ENCODE measurements at regions not wholly inside any gene's neighbourhood (a gene's known extent, or its start where the extent isn't known, plus 50 kb on each side); places are given as distances from the start of the nearest gene placed in this dataset.
"Not testable (repeated sequence)": the region's sequence is repeated elsewhere in the genome, so short reads cannot be mapped to it uniquely, and the experiment has no call there.

GRCh38 chr12:116443821-116444589 lies 115.2 kb upstream of the MAP1LC3B2 start:
- no peak for DNase-seq (ENCODE audit: low read depth, low spot score)
- TF ChIP-seq CTCF (IDR thresholded peaks at IDR 0.05; ENCODE audit: low read depth, low read length) = no peak
- in situ Hi-C loops (cut with HindIII; ENCODE audit: low sequenced_read_pairs) = no loop called here

GRCh38 chr12:116444590-116444943 lies 114.6 kb upstream of the MAP1LC3B2 start:
- TF ChIP-seq CTCF (IDR thresholded peaks at IDR 0.05; ENCODE audit: low read depth, low read length) = no peak
- in situ Hi-C loops (cut with HindIII; ENCODE audit: low sequenced_read_pairs) = no loop called here
- no peak for DNase-seq (ENCODE audit: low read depth, low spot score)
- no peak overlapping the region for H3K4me3 ChIP-seq (ENCODE audit: low read depth, low read length)

More at GRCh38 chr12:116443821-116444589, 115.2 kb upstream of the MAP1LC3B2 start:
- H3K4me3 ChIP-seq (ENCODE audit: low read depth, low read length) = no peak overlapping the region

GRCh38 chr12:116448165-116448739 lies 110.9 kb upstream of the MAP1LC3B2 start:
- no peak overlapping the region for H3K4me3 ChIP-seq (ENCODE audit: low read depth, low read length)
- in situ Hi-C loops (cut with HindIII; ENCODE audit: low sequenced_read_pairs) = no loop called here
- no peak for DNase-seq (ENCODE audit: low read depth, low spot score)
- TF ChIP-seq CTCF (IDR thresholded peaks at IDR 0.05; ENCODE audit: low read depth, low read length) = no peak

- in situ Hi-C loops (cut with HindIII; ENCODE audit: low sequenced_read_pairs) = no loop called here
- TF ChIP-seq CTCF (IDR thresholded peaks at IDR 0.05; ENCODE audit: low read depth, low read length) = no peak
- no peak for DNase-seq (ENCODE audit: low read depth, low spot score)
- no peak overlapping the region for H3K4me3 ChIP-seq (ENCODE audit: low read depth, low read length)
These were observed 108.7 kb upstream of the MAP1LC3B2 start for GRCh38 chr12:116450406-116450910.

- DNase-seq (ENCODE audit: low read depth, low spot score); in situ Hi-C loops (cut with HindIII; ENCODE audit: low sequenced_read_pairs); H3K4me3 ChIP-seq (ENCODE audit: low read depth, low read length): not testable (repeated sequence)
These were observed 106.2 kb upstream of the MAP1LC3B2 start for GRCh38 chr12:116452975-116453374.

- no peak for DNase-seq (ENCODE audit: low read depth, low spot score)
- no peak for TF ChIP-seq CTCF (IDR thresholded peaks at IDR 0.05; ENCODE audit: low read depth, low read length)
- in situ Hi-C loops (cut with HindIII; ENCODE audit: low sequenced_read_pairs) = no loop called here
- no peak overlapping the region for H3K4me3 ChIP-seq (ENCODE audit: low read depth, low read length)
These were observed 105.5 kb upstream of the MAP1LC3B2 start for GRCh38 chr12:116453631-116454030.

GRCh38 chr12:116454076-116454475 lies 105.1 kb upstream of the MAP1LC3B2 start:
- in situ Hi-C loops (cut with HindIII; ENCODE audit: low sequenced_read_pairs) = no loop called here
- DNase-seq (ENCODE audit: low read depth, low spot score) = no peak
- H3K4me3 ChIP-seq (ENCODE audit: low read depth, low read length) = no peak overlapping the region
- TF ChIP-seq CTCF (IDR thresholded peaks at IDR 0.05; ENCODE audit: low read depth, low read length) = no peak

Data from astrocyte of the spinal cord (primary cell).